Pons (tissue), 1 donor: ENCODE measurements at regions not wholly inside any gene's neighbourhood (a gene's known extent, or its start where the extent isn't known, plus 50 kb on each side); places are given as distances from the start of the nearest gene placed in this dataset.

ENCODE experiments used
- DNase-seq: peaks from one replicate; pipeline ENCODE4 v3.0.0-alpha.2; 2016; ENCODE audit warnings: low spot score

- no peak for DNase-seq
Observed at GRCh38 chr3:27939521-27939920, 217.4 kb upstream of the EOMES start.

GRCh38 chr3:27939940-27940339 is 217.8 kb upstream of the EOMES start:
- DNase-seq = no peak

- DNase-seq = peak; percentile 12
Observed at GRCh38 chr3:27943106-27943505, 221.0 kb upstream of the EOMES start.

GRCh38 chr3:27945229-27945628 is 223.1 kb upstream of the EOMES start:
- no peak for DNase-seq

- no peak for DNase-seq
Observed at GRCh38 chr3:27960133-27960532, 238.0 kb upstream of the EOMES start.

GRCh38 chr3:27963519-27963918 is 241.4 kb upstream of the EOMES start:
- DNase-seq = no peak

- no peak for DNase-seq
Observed at GRCh38 chr3:27971600-27971999, 249.5 kb upstream of the EOMES start.

GRCh38 chr3:27976933-27977332 is 254.8 kb upstream of the EOMES start:
- no peak for DNase-seq

GRCh38 chr3:27978440-27978839 is 256.3 kb upstream of the EOMES start:
- DNase-seq = no peak

GRCh38 chr3:27985369-27986035 is 255.9 kb upstream of the CMC1 start:
- no peak for DNase-seq

- no peak for DNase-seq
Observed at GRCh38 chr3:27986234-27986879, 255.1 kb upstream of the CMC1 start.

- no peak for DNase-seq
Observed at GRCh38 chr3:27990324-27990723, 251.1 kb upstream of the CMC1 start.

GRCh38 chr3:27990837-27991236 is 250.6 kb upstream of the CMC1 start:
- DNase-seq = no peak

GRCh38 chr3:27993051-27993450 is 248.4 kb upstream of the CMC1 start:
- DNase-seq = no peak

GRCh38 chr3:28000608-28001007 is 240.8 kb upstream of the CMC1 start:
- no peak for DNase-seq

GRCh38 chr3:28008235-28008634 is 233.2 kb upstream of the CMC1 start:
- DNase-seq = no peak

- no peak for DNase-seq
Observed at GRCh38 chr3:28012830-28013229, 228.6 kb upstream of the CMC1 start.

- no peak for DNase-seq
Observed at GRCh38 chr3:28013864-28014473, 227.4 kb upstream of the CMC1 start.

- DNase-seq = no peak
Observed at GRCh38 chr3:28018925-28019718, 222.3 kb upstream of the CMC1 start.

GRCh38 chr3:28019740-28020139 is 221.7 kb upstream of the CMC1 start:
- no peak for DNase-seq

- DNase-seq = no peak
Observed at GRCh38 chr3:28022916-28023315, 218.5 kb upstream of the CMC1 start.

GRCh38 chr3:28028554-28028953 is 212.9 kb upstream of the CMC1 start:
- no peak for DNase-seq
